GM19463 (cell line): ENCODE measurements at regions not wholly inside any gene's neighbourhood (a gene's known extent, or its start where the extent isn't known, plus 50 kb on each side); places are given as distances from the start of the nearest gene placed in this dataset.
"Not testable (repeated sequence)": the region's sequence is repeated elsewhere in the genome, so short reads cannot be mapped to it uniquely, and the experiment has no call there.

ENCODE experiments used
- ATAC-seq: cut with Tn5 transposase; IDR thresholded peaks from one replicate; pipeline ENCODE4 v1.9.1; 2021; ENCODE audit warnings: mild to moderate bottlenecking, moderate library complexity; ENCODE audit not compliant: unreplicated experiment

GRCh38 chr7:65613644-65614289, 240.1 kb downstream of the ZNF92 start:
- ATAC-seq = not testable (repeated sequence)

GRCh38 chr7:65616111-65616510, 242.5 kb downstream of the ZNF92 start:
- ATAC-seq = not testable (repeated sequence)

GRCh38 chr7:65620216-65620615, 246.6 kb downstream of the ZNF92 start:
- ATAC-seq = not testable (repeated sequence)

- ATAC-seq = not testable (repeated sequence)
Observed at GRCh38 chr7:65621580-65622201, 248.0 kb downstream of the ZNF92 start.

- ATAC-seq = not testable (repeated sequence)
Observed at GRCh38 chr7:65631236-65631635, 241.6 kb upstream of the VKORC1L1 start.

GRCh38 chr7:65633587-65634404, 239.1 kb upstream of the VKORC1L1 start:
- ATAC-seq = not testable (repeated sequence)

GRCh38 chr7:65638918-65639317, 234.0 kb upstream of the VKORC1L1 start:
- not testable (repeated sequence) for ATAC-seq

- ATAC-seq = not testable (repeated sequence)
Observed at GRCh38 chr7:65639717-65640116, 233.2 kb upstream of the VKORC1L1 start.

GRCh38 chr7:65643498-65643897, 229.4 kb upstream of the VKORC1L1 start:
- not testable (repeated sequence) for ATAC-seq

GRCh38 chr7:65647153-65647964, 225.5 kb upstream of the VKORC1L1 start:
- ATAC-seq = not testable (repeated sequence)

GRCh38 chr7:65651174-65651573, 221.7 kb upstream of the VKORC1L1 start:
- not testable (repeated sequence) for ATAC-seq

- not testable (repeated sequence) for ATAC-seq
Observed at GRCh38 chr7:65651826-65652592, 220.9 kb upstream of the VKORC1L1 start.

GRCh38 chr7:65652669-65653068, 220.2 kb upstream of the VKORC1L1 start:
- ATAC-seq = not testable (repeated sequence)

GRCh38 chr7:65656494-65657188, 216.2 kb upstream of the VKORC1L1 start:
- ATAC-seq = not testable (repeated sequence)

- not testable (repeated sequence) for ATAC-seq
Observed at GRCh38 chr7:65683362-65683761, 189.5 kb upstream of the VKORC1L1 start.

GRCh38 chr7:65699026-65699714, 173.7 kb upstream of the VKORC1L1 start:
- not testable (repeated sequence) for ATAC-seq

- ATAC-seq = not testable (repeated sequence)
Observed at GRCh38 chr7:65699715-65700356, 173.0 kb upstream of the VKORC1L1 start.

GRCh38 chr7:65719123-65719798, 153.6 kb upstream of the VKORC1L1 start:
- not testable (repeated sequence) for ATAC-seq
